Testis (tissue), 2 donors: ENCODE measurements at regions not wholly inside any gene's neighbourhood (a gene's known extent, or its start where the extent isn't known, plus 50 kb on each side); places are given as distances from the start of the nearest gene placed in this dataset.

Experiments
- DNase-seq: peaks from one replicate; pipeline ENCODE4 v3.0.0-alpha.2; 2019
- H3K27ac ChIP-seq, 2 donors: fragments of 200-600 bp; sonication (generic); one replicate each; pipeline ENCODE4 v1.5.1; 2019
- H3K27me3 ChIP-seq: fragments of 200-600 bp; sonication (generic); one replicate; pipeline ENCODE4 v1.5.1; 2019
- H3K36me3 ChIP-seq: fragments of 200-600 bp; sonication (generic); one replicate; pipeline ENCODE4 v1.5.1; 2017; ENCODE audit warnings: low read depth; ENCODE audit errors: missing control alignments
- H3K4me1 ChIP-seq: fragments of 200-600 bp; sonication (generic); one replicate; pipeline ENCODE4 v1.5.1; 2019
- H3K4me3 ChIP-seq, 2 donors: fragments of 200-600 bp; sonication (generic); one replicate each; pipeline ENCODE4 v1.5.1; 2017 to 2019
- H3K9me3 ChIP-seq: fragments of 200-600 bp; sonication (generic); one replicate; pipeline ENCODE4 v1.5.1; 2017
- CTCF ChIP-seq, 3 experiments: fragments of 450-650 bp in 2 of 3; fragments of 200-600 bp in 1 of 3; sonication (generic) in 1 of 3; IDR thresholded peaks; one replicate each; pipeline ENCODE4 v1.5.1; 2016 to 2019; ENCODE audit warnings: antibody characterized with exemption in 3 of 3, mild to moderate bottlenecking in 2 of 3, moderate library complexity in 1 of 3
- POLR2A ChIP-seq: fragments of 450-650 bp; IDR thresholded peaks from one replicate; pipeline ENCODE4 v1.6.1; 2017; ENCODE audit warnings: antibody characterized with exemption, mild to moderate bottlenecking, moderate library complexity
- WGBS, 2 donors: methylation state at CpG; one replicate each; pipeline ENCODE4 v1.1.5; 2018; 5-methylcytosine and 5-hydroxymethylcytosine counted together
- intact Hi-C: fragments of 100-400 bp; cut with DNase I; formaldehyde crosslinking; loops from one replicate; pipeline ENCODE4 v1.15.1; 2023; ENCODE audit warnings: low total_unique reads

GRCh38 chr2:57278451-57278850 is 768.2 kb upstream of the VRK2 start:
- no peak overlapping the region for H3K4me3 ChIP-seq
- no peaks in the 10 kb centered on the region for H3K27me3 ChIP-seq
- H3K4me1 ChIP-seq = no peaks in the 10 kb centered on the region
- no peak overlapping the region for H3K27ac ChIP-seq
- TF ChIP-seq CTCF (IDR thresholded peaks at IDR 0.05) = no peak
- no peak for TF ChIP-seq POLR2A
- H3K36me3 ChIP-seq = no peaks in the 10 kb centered on the region
- intact Hi-C loops = no loop called here
- H3K9me3 ChIP-seq = no peaks in the 10 kb centered on the region
- DNase-seq = no peak

GRCh38 chr2:57291209-57291608 is 755.4 kb upstream of the VRK2 start:
- Histone ChIP-seq H3K4me1 (no peaks in the 10 kb centered on the region), H3K4me3 (no peak overlapping the region), H3K27ac (no peak overlapping the region), H3K27me3 (no peaks in the 10 kb centered on the region), H3K9me3 (no peaks in the 10 kb centered on the region), H3K36me3 (no peaks in the 10 kb centered on the region)
- WGBS, 2 donors = 33 to 41% methylated on average over 2 of the region's 2 CpGs
- intact Hi-C loops = no loop called here
- no peak for DNase-seq
- TF ChIP-seq POLR2A = no peak
- no peak for TF ChIP-seq CTCF (IDR thresholded peaks at IDR 0.05)

- Histone ChIP-seq H3K4me3 (no peak overlapping the region), H3K27me3 (no peaks in the 10 kb centered on the region), H3K36me3 (no peaks in the 10 kb centered on the region), H3K27ac (no peak overlapping the region), H3K9me3 (no peaks in the 10 kb centered on the region), H3K4me1 (no peaks in the 10 kb centered on the region)
- TF ChIP-seq POLR2A (no peak), CTCF (IDR thresholded peaks at IDR 0.05) (no peak)
- intact Hi-C loops = no loop called here
- 93 to 97% methylated on average over 2 of the region's 2 CpGs for WGBS, 2 donors
- DNase-seq = no peak
Measured at GRCh38 chr2:57296795-57297517, 749.6 kb upstream of the VRK2 start.

GRCh38 chr2:57313678-57314077 is 732.9 kb upstream of the VRK2 start:
- intact Hi-C loops = no loop called here
- H3K27ac ChIP-seq = no peak overlapping the region
- no peak for DNase-seq
- H3K4me3 ChIP-seq = no peak overlapping the region
- WGBS, 2 donors = 83 to 91% methylated on average over 2 of the region's 2 CpGs
- no peaks in the 10 kb centered on the region for H3K27me3 ChIP-seq
- H3K9me3 ChIP-seq = no peaks in the 10 kb centered on the region
- no peaks in the 10 kb centered on the region for H3K36me3 ChIP-seq
- H3K4me1 ChIP-seq = no peaks in the 10 kb centered on the region
- no peak for TF ChIP-seq POLR2A
- no peak for TF ChIP-seq CTCF (IDR thresholded peaks at IDR 0.05)

- TF ChIP-seq CTCF (IDR thresholded peaks at IDR 0.05) (no peak), POLR2A (no peak)
- H3K27ac ChIP-seq = no peak overlapping the region
- H3K36me3 ChIP-seq = no peaks in the 10 kb centered on the region
- DNase-seq = no peak
- no peaks in the 10 kb centered on the region for H3K4me1 ChIP-seq
- no peaks in the 10 kb centered on the region for H3K27me3 ChIP-seq
- no peaks in the 10 kb centered on the region for H3K9me3 ChIP-seq
- no peak overlapping the region for H3K4me3 ChIP-seq
- intact Hi-C loops = no loop called here
Measured at GRCh38 chr2:57314682-57315081, 731.9 kb upstream of the VRK2 start.
